ENCODE measurements at regions not wholly inside any gene's neighbourhood (a gene's known extent, or its start where the extent isn't known, plus 50 kb on each side); places are given as distances from the start of the nearest gene placed in this dataset.

DNA sequence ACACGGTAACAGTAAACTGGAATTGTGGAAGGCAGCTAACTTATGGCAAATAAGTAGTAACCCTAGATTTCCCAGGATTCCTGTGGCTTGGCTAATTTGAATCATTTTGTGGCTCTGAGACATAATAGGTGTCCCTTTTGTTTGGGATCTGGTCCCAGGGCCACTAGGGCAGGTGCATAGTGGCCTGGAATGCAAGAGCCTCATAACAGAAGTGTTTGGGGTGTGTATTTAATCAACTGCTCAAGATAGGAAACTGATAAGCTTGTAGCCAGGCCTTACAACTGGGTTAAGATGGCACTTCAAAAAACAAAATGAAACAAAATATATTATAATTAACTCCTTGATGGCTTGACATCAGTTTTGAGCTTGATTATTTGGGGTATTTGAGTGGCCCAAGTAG is 541.8 kb downstream of the ETV1 start:
- no peak for TF ChIP-seq CBX3 (IDR thresholded peaks at IDR 0.05; ENCODE audit: low read depth)
- TF ChIP-seq, protein P1, sequence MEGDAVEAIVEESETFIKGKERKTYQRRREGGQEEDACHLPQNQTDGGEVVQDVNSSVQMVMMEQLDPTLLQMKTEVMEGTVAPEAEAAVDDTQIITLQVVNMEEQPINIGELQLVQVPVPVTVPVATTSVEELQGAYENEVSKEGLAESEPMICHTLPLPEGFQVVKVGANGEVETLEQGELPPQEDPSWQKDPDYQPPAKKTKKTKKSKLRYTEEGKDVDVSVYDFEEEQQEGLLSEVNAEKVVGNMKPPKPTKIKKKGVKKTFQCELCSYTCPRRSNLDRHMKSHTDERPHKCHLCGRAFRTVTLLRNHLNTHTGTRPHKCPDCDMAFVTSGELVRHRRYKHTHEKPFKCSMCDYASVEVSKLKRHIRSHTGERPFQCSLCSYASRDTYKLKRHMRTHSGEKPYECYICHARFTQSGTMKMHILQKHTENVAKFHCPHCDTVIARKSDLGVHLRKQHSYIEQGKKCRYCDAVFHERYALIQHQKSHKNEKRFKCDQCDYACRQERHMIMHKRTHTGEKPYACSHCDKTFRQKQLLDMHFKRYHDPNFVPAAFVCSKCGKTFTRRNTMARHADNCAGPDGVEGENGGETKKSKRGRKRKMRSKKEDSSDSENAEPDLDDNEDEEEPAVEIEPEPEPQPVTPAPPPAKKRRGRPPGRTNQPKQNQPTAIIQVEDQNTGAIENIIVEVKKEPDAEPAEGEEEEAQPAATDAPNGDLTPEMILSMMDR (IDR thresholded peaks at IDR 0.05 in 2 of 3, conservative IDR thresholded peaks at IDR 0.05 in 1 of 3; ENCODE audit: borderline replicate concordance in 1 of 3, insufficient read depth in 1 of 3, low read depth in 2 of 3, low read length in 2 of 3) = no peak
- no peak for TF ChIP-seq JUND (IDR thresholded peaks at IDR 0.05)
- TF ChIP-seq, protein P2, sequence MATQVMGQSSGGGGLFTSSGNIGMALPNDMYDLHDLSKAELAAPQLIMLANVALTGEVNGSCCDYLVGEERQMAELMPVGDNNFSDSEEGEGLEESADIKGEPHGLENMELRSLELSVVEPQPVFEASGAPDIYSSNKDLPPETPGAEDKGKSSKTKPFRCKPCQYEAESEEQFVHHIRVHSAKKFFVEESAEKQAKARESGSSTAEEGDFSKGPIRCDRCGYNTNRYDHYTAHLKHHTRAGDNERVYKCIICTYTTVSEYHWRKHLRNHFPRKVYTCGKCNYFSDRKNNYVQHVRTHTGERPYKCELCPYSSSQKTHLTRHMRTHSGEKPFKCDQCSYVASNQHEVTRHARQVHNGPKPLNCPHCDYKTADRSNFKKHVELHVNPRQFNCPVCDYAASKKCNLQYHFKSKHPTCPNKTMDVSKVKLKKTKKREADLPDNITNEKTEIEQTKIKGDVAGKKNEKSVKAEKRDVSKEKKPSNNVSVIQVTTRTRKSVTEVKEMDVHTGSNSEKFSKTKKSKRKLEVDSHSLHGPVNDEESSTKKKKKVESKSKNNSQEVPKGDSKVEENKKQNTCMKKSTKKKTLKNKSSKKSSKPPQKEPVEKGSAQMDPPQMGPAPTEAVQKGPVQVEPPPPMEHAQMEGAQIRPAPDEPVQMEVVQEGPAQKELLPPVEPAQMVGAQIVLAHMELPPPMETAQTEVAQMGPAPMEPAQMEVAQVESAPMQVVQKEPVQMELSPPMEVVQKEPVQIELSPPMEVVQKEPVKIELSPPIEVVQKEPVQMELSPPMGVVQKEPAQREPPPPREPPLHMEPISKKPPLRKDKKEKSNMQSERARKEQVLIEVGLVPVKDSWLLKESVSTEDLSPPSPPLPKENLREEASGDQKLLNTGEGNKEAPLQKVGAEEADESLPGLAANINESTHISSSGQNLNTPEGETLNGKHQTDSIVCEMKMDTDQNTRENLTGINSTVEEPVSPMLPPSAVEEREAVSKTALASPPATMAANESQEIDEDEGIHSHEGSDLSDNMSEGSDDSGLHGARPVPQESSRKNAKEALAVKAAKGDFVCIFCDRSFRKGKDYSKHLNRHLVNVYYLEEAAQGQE (IDR thresholded peaks at IDR 0.05; ENCODE audit: low read depth) = no peak
- no peak for TF ChIP-seq EZH2 (IDR thresholded peaks at IDR 0.05)
- no peak for TF ChIP-seq CEBPB (IDR thresholded peaks at IDR 0.05; ENCODE audit: low read depth)
- TF ChIP-seq EZH2phosphoT487 (IDR thresholded peaks at IDR 0.05; ENCODE audit: borderline replicate concordance) = no peak
- TF ChIP-seq POLR2A (IDR thresholded peaks at IDR 0.05; ENCODE audit: borderline replicate concordance, extremely low read depth, insufficient read depth, insufficient read length) = no peak
- no peak for TF ChIP-seq FOSL1 (IDR thresholded peaks at IDR 0.05; ENCODE audit: low read depth)
- TF ChIP-seq, protein P3, sequence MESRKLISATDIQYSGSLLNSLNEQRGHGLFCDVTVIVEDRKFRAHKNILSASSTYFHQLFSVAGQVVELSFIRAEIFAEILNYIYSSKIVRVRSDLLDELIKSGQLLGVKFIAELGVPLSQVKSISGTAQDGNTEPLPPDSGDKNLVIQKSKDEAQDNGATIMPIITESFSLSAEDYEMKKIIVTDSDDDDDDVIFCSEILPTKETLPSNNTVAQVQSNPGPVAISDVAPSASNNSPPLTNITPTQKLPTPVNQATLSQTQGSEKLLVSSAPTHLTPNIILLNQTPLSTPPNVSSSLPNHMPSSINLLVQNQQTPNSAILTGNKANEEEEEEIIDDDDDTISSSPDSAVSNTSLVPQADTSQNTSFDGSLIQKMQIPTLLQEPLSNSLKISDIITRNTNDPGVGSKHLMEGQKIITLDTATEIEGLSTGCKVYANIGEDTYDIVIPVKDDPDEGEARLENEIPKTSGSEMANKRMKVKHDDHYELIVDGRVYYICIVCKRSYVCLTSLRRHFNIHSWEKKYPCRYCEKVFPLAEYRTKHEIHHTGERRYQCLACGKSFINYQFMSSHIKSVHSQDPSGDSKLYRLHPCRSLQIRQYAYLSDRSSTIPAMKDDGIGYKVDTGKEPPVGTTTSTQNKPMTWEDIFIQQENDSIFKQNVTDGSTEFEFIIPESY (IDR thresholded peaks at IDR 0.05; ENCODE audit: extremely low read depth, insufficient replicate concordance, low read length) = no peak
- no peak for TF ChIP-seq ZNF274 (IDR thresholded peaks at IDR 0.05; ENCODE audit: low read depth, low read length)
- TF ChIP-seq ATF3 (IDR thresholded peaks at IDR 0.05) = no peak

Measured in HCT116 (cell line).